ENCODE measurements at regions not wholly inside any gene's neighbourhood (a gene's known extent, or its start where the extent isn't known, plus 50 kb on each side); places are given as distances from the start of the nearest gene placed in this dataset. TPM values are rescaled to one million over a fixed set of nuclear protein-coding genes. Genes with fewer than 3 reads are reported as not detected.

DNA sequence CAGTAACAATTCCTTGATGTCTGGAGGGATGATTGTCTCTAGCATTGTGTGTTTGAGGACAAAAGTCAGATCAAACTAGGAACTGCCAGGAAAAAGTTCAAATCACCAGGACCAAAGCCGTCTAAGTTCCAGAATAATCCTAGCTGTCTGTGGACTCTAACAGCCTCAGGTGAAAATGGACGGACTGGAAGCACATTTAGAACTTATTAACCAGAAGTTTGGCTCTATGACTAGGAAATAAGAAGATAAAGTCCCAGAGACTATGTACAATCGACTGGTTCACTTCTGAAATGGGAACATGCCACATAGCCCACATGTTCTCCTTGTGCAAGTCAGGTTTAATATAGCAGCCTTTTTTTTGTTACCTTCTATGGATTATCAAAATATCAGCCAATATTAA, 50.6 kb upstream of the SGO1 start:
- DNase-seq (ENCODE audit: low spot score in 2 of 2), result no peak
- Histone ChIP-seq H3K36me3 (no peaks in the 10 kb centered on the region), H3K9me3 (no peaks in the 10 kb centered on the region), H3K4me1 (no peaks in the 10 kb centered on the region), H3K27ac (no peak overlapping the region), H3K4me3 (no peak overlapping the region), H3K27me3 (no peaks in the 10 kb centered on the region)
- WGBS, 2 donors, result 61 to 90% methylated on average over 3 of the region's 3 CpGs
- no peak for TF ChIP-seq EP300 (IDR thresholded peaks at IDR 0.05)
- TF ChIP-seq CTCF (IDR thresholded peaks at IDR 0.05), result no peak
- TF ChIP-seq POLR2A (IDR thresholded peaks at IDR 0.05), result no peak

Small RNA genes lying in the stretch of these regions (small RNA-seq; reads per million reads assigned to genes)
- gene RNU6-815P (not detected), gene RNU6-822P (not detected)

All from tibial nerve (tissue), 4 donors.